BLaER1 (cell line): ENCODE measurements at regions not wholly inside any gene's neighbourhood (a gene's known extent, or its start where the extent isn't known, plus 50 kb on each side); places are given as distances from the start of the nearest gene placed in this dataset.

ENCODE experiments used
- H3K27ac ChIP-seq: shearing (Covaris generic); formaldehyde crosslinking; 2 replicates; pipeline ENCODE4 v1.8.1; 2022
- H3K27me3 ChIP-seq: shearing (Covaris generic); formaldehyde crosslinking; 2 replicates; pipeline ENCODE4 v1.8.1; 2022
- H3K36me3 ChIP-seq: shearing (Covaris generic); formaldehyde crosslinking; 2 replicates; pipeline ENCODE4 v1.8.1; 2022
- H3K4me1 ChIP-seq: shearing (Covaris generic); formaldehyde crosslinking; 2 replicates; pipeline ENCODE4 v1.8.1; 2022
- H3K4me2 ChIP-seq: shearing (Covaris generic); formaldehyde crosslinking; 2 replicates; pipeline ENCODE4 v1.8.1; 2022
- H3K4me3 ChIP-seq: shearing (Covaris generic); formaldehyde crosslinking; 2 replicates; pipeline ENCODE4 v1.8.1; 2022
- H3K9ac ChIP-seq: shearing (Covaris generic); formaldehyde crosslinking; 2 replicates; pipeline ENCODE4 v1.8.1; 2022
- H3K9me3 ChIP-seq: shearing (Covaris generic); formaldehyde crosslinking; 2 replicates; pipeline ENCODE4 v1.8.1; 2022
- H4K20me1 ChIP-seq: shearing (Covaris generic); formaldehyde crosslinking; 2 replicates; pipeline ENCODE4 v1.8.1; 2022
- Cebpa-rat ChIP-seq: shearing (Covaris generic); IDR thresholded peaks from 2 replicates; pipeline ENCODE4 v1.8.1; 2022

DNA sequence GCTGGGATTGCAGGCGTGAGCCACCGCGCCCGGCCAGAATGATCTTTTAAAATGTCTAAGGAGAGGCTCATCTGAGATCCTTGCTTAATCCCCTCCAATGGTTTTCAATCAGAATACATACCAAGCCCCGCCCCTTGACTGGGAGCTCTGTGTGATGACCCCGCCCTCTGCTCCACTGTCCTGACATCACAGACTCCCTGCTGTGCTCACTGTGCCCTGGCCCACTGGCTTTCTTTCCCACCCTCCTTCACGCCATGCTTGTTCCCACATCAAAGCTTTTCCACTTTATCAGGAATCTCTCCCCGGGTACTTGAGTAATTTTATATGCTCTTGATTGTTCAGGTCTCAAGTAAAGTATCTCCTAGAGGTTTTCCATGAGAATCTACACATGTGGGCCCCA is 762.3 kb upstream of the ID2 start:
- H3K9me3 ChIP-seq: no peaks in the 10 kb centered on the region
- no peak overlapping the region for H3K4me3 ChIP-seq
- no peak for TF ChIP-seq Cebpa-rat
- H4K20me1 ChIP-seq: no peaks in the 10 kb centered on the region
- H3K27ac ChIP-seq: no peak overlapping the region
- H3K36me3 ChIP-seq: no peaks in the 10 kb centered on the region
- no peaks in the 10 kb centered on the region for H3K27me3 ChIP-seq
- H3K9ac ChIP-seq: no peak overlapping the region
- no peak overlapping the region for H3K4me2 ChIP-seq
- no peaks in the 10 kb centered on the region for H3K4me1 ChIP-seq

DNA sequence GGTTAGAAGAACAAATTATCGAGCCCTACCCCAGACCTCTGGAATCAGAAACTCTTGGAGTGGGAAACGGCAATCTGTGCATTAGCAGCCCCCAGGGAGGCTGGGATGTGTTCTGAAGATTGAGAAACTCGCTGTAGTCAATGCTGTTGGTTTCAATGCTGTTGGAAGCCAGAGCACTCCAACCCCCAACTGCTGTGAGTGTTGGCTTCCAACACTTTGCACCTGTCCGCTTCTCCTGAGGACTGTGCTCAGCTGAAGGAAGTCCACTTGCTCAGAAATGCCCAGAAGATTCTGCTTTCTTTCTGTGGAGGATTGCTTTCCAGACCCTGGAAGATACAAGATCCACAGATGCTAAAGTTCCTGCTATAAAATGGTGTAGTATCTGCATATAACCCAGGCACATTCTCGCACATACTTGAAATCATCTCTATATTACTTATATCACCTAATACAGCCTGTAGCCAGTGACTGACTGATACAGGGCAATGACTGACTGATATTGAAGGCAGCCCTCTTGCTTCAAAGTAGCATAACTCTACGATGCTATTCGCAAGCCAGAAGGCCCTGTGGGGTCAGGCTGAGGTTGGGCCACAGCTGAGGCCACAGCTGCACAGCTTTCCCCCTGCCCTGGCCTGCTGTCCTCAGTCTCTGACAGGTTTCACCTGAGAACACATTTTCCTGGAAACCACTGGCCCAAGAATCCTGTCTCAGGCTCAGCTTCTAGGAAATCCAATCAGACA is 757.7 kb upstream of the ID2 start:
- Histone ChIP-seq H3K4me2 (no peak overlapping the region), H3K4me1 (no peaks in the 10 kb centered on the region), H3K27ac (no peak overlapping the region), H3K9ac (no peak overlapping the region), H3K9me3 (no peaks in the 10 kb centered on the region), H3K4me3 (no peak overlapping the region), H3K27me3 (no peaks in the 10 kb centered on the region), H3K36me3 (no peaks in the 10 kb centered on the region), H4K20me1 (no peaks in the 10 kb centered on the region)
- no peak for TF ChIP-seq Cebpa-rat

DNA sequence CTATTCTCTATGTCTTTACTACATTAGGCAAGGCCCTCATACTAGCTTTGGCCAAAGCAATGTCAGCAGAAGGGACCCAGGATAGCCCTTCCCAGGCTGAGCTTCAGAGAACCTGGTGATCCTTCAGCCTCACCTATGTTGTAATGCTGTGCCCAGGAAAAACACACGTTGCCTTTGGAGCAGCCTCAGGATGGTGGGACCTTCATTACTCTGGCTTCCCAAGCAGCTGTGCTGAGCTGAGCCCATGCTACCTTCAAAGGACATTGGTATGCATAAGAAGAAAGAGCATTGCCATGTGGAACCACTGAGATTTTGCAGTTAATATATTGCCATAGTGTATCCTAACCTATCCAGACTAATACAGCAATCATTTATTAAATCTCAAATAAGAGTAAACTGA is 756.4 kb upstream of the ID2 start:
- no peak for TF ChIP-seq Cebpa-rat
- Histone ChIP-seq H3K4me2 (no peak overlapping the region), H3K9ac (no peak overlapping the region), H3K4me3 (no peak overlapping the region), H3K27ac (no peak overlapping the region), H3K36me3 (no peaks in the 10 kb centered on the region), H3K9me3 (no peaks in the 10 kb centered on the region), H3K27me3 (no peaks in the 10 kb centered on the region), H3K4me1 (no peaks in the 10 kb centered on the region), H4K20me1 (no peaks in the 10 kb centered on the region)

DNA sequence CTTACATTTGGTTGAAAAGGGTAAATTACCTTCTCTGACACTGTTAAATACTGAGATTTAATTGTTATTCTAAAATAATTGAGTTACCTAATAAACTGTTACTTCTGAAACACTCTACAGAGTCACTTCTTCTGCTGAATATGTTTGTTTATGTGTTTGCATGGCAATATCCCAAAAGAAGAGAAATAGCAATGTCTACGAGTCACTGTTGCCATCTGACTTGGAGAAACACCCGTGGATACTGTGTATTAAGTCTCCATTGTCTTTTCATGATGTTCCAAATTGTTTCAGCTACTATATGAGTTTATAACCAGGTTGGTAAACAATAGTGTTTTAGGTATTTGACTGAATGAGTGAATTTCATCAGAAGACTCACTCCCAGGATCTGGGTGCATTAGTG is 754.2 kb upstream of the ID2 start:
- Histone ChIP-seq H3K27me3 (no peaks in the 10 kb centered on the region), H3K27ac (no peak overlapping the region), H4K20me1 (no peaks in the 10 kb centered on the region), H3K9ac (no peak overlapping the region), H3K4me1 (no peaks in the 10 kb centered on the region), H3K36me3 (no peaks in the 10 kb centered on the region), H3K4me2 (no peak overlapping the region), H3K4me3 (no peak overlapping the region), H3K9me3 (no peaks in the 10 kb centered on the region)
- no peak for TF ChIP-seq Cebpa-rat

- Histone ChIP-seq H3K27me3 (no peaks in the 10 kb centered on the region), H4K20me1 (no peaks in the 10 kb centered on the region), H3K4me3 (no peak overlapping the region), H3K4me2 (no peak overlapping the region), H3K9ac (no peak overlapping the region), H3K27ac (no peak overlapping the region), H3K4me1 (no peaks in the 10 kb centered on the region), H3K9me3 (no peaks in the 10 kb centered on the region), H3K36me3 (no peaks in the 10 kb centered on the region)
- no peak for TF ChIP-seq Cebpa-rat
Observed at GRCh38 chr2:7929281-7929680, 752.6 kb upstream of the ID2 start.

DNA sequence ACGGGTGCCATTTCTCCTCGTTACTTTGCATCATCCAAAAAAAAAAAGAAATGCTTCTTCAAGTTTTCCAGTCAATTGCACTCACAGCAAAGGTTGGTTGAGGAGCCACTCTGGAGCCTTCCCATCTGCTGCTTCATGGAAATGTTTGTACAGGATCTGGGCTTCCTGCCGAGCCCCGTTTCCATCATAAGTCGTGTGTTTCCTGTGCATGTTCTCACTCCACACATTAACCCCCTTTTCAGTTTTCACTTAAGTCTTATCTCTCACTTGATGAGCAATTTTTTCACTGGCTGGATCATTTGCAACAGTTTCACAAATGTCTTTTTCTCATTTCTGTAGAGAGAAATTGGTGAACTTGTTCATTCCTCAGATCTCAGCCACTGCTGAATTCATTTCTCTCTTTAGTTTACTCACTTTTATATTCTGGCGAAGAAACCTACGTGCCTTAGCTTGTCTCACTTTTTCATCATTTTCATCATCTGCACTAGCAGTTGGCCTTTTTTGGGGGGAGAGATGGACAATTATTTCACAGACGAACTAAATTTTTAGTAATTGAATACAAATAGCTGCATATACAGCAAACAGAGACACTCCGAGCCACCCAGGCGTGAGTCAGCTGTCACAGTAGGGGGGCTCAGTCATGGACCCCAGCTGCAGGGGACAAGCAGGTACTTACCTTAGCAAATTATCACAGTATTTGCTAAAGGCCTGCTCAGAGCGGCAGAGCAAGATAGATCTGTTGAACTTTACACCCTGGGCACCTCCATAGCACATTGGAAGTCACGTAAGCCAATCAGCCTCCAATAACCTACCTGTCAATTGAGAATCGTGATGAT is 750.8 kb upstream of the ID2 start:
- no peak overlapping the region for H3K4me2 ChIP-seq
- H3K27ac ChIP-seq: no peak overlapping the region
- H4K20me1 ChIP-seq: no peaks in the 10 kb centered on the region
- no peak for TF ChIP-seq Cebpa-rat
- no peaks in the 10 kb centered on the region for H3K9me3 ChIP-seq
- no peak overlapping the region for H3K9ac ChIP-seq
- no peaks in the 10 kb centered on the region for H3K36me3 ChIP-seq
- no peaks in the 10 kb centered on the region for H3K27me3 ChIP-seq
- no peaks in the 10 kb centered on the region for H3K4me1 ChIP-seq
- H3K4me3 ChIP-seq: no peak overlapping the region

- Histone ChIP-seq H3K9ac (no peak overlapping the region), H3K36me3 (no peaks in the 10 kb centered on the region), H4K20me1 (no peaks in the 10 kb centered on the region), H3K27me3 (no peaks in the 10 kb centered on the region), H3K4me2 (no peak overlapping the region), H3K9me3 (no peaks in the 10 kb centered on the region), H3K4me1 (no peaks in the 10 kb centered on the region), H3K27ac (no peak overlapping the region), H3K4me3 (no peak overlapping the region)
- TF ChIP-seq Cebpa-rat: no peak
Observed at GRCh38 chr2:7931808-7932207, 750.0 kb upstream of the ID2 start.

GRCh38 chr2:7933672-7934071 is 748.2 kb upstream of the ID2 start:
- Histone ChIP-seq H4K20me1 (no peaks in the 10 kb centered on the region), H3K4me1 (no peaks in the 10 kb centered on the region), H3K9me3 (no peaks in the 10 kb centered on the region), H3K36me3 (no peaks in the 10 kb centered on the region), H3K4me2 (no peak overlapping the region), H3K9ac (no peak overlapping the region), H3K27ac (no peak overlapping the region), H3K27me3 (no peaks in the 10 kb centered on the region), H3K4me3 (no peak overlapping the region)
- no peak for TF ChIP-seq Cebpa-rat

DNA sequence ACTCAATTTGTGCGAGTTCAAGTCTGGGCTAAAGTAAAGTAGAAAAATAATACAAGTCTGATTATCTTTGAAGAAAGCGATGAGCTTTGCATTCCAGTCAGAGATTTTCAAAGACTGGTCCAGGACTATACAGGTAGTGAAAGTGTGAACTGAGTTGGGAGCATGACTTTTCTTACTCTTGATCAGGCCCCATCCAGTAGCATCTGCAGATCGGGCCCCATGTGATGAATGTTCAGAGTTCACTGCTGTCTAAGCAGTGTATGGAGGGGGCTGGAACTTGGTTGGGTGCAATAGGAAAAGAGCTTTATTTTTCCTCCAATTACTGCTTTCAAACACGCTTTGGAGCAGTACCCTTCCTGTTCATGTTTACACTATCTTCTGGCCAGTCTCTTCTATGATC is 747.4 kb upstream of the ID2 start:
- Histone ChIP-seq H3K9ac (no peak overlapping the region), H3K36me3 (no peaks in the 10 kb centered on the region), H3K27me3 (no peaks in the 10 kb centered on the region), H3K27ac (no peak overlapping the region), H3K4me3 (no peak overlapping the region), H4K20me1 (no peaks in the 10 kb centered on the region), H3K4me1 (no peaks in the 10 kb centered on the region), H3K9me3 (no peaks in the 10 kb centered on the region), H3K4me2 (no peak overlapping the region)
- TF ChIP-seq Cebpa-rat: no peak

DNA sequence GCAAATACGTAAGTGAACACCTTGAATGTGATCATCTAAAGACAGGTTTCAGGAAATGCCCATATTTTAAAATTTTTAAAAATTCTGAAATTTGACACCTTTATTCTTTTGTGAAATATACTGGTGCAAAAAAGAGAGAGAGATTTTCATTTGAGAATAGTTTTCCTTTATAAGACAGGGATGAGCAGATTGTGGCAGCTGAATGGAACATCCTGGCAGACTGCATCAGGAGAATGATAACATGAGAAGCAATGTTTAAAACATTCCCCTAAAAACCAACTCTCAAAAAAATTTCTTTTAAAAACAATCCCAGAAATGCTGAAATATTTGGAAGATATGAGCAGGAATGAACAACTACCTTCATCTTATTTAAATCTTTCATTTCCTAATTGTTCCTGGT is 744.8 kb upstream of the ID2 start:
- Histone ChIP-seq H3K4me2 (no peak overlapping the region), H3K4me3 (no peak overlapping the region), H3K9ac (no peak overlapping the region), H4K20me1 (no peaks in the 10 kb centered on the region), H3K4me1 (peaks cover 8% of the 10 kb centered on the region), H3K27me3 (no peaks in the 10 kb centered on the region), H3K27ac (no peak overlapping the region), H3K9me3 (no peaks in the 10 kb centered on the region), H3K36me3 (no peaks in the 10 kb centered on the region)
- TF ChIP-seq Cebpa-rat: no peak
